Endodermal cell (in vitro differentiated cells): ENCODE measurements at regions not wholly inside any gene's neighbourhood (a gene's known extent, or its start where the extent isn't known, plus 50 kb on each side); places are given as distances from the start of the nearest gene placed in this dataset.

Experiments
- DNase-seq: peaks from one replicate; pipeline ENCODE4 v3.0.0-alpha.2; 2017
- H3K27ac ChIP-seq: 2 replicates; pipeline ENCODE4 v1.5.1; 2013; ENCODE audit warnings: mild to moderate bottlenecking, low read depth, low read length, moderate library complexity
- H3K27me3 ChIP-seq: 2 replicates; pipeline ENCODE4 v1.6.1; 2013; ENCODE audit warnings: mild to moderate bottlenecking, low read length, moderate library complexity; ENCODE audit not compliant: insufficient read depth, control insufficient read depth, poor library complexity, severe bottlenecking
- H3K36me3 ChIP-seq: 2 replicates; pipeline ENCODE4 v1.7.0; 2013; ENCODE audit warnings: mild to moderate bottlenecking, low read length, moderate library complexity; ENCODE audit not compliant: control insufficient read depth, insufficient read depth
- H3K4me1 ChIP-seq: one replicate; pipeline ENCODE4 v1.7.0; 2013; ENCODE audit warnings: low read length; ENCODE audit not compliant: control insufficient read depth, insufficient read depth
- H3K4me3 ChIP-seq: 2 replicates; pipeline ENCODE4 v1.5.1; 2013; ENCODE audit warnings: mild to moderate bottlenecking, low read length, moderate library complexity
- H3K9ac ChIP-seq: 2 replicates; pipeline ENCODE4 v1.6.1; 2013; ENCODE audit warnings: mild to moderate bottlenecking, low read length, moderate library complexity; ENCODE audit not compliant: poor library complexity, severe bottlenecking; ENCODE audit errors: extremely low read depth
- H3K9me3 ChIP-seq: 2 replicates; pipeline ENCODE4 v1.6.1; 2013; ENCODE audit warnings: mild to moderate bottlenecking, low read length, moderate library complexity; ENCODE audit not compliant: control insufficient read depth
- H3K27ac Mint-ChIP-seq: 2 replicates; pipeline ENCODE4 v1.8.0; 2020; ENCODE audit warnings: mixed read lengths
- H3K27me3 Mint-ChIP-seq: 2 replicates; pipeline ENCODE4 v1.8.0; 2021; ENCODE audit warnings: mild to moderate bottlenecking, mixed read lengths; ENCODE audit not compliant: insufficient read depth
- H3K36me3 Mint-ChIP-seq: 2 replicates; pipeline ENCODE4 v1.8.0; 2020; ENCODE audit warnings: low read depth, mixed read lengths
- H3K4me1 Mint-ChIP-seq: 2 replicates; pipeline ENCODE4 v1.8.0; 2020; ENCODE audit warnings: mixed read lengths
- H3K4me3 Mint-ChIP-seq: 2 replicates; pipeline ENCODE4 v1.8.0; 2020; ENCODE audit warnings: mild to moderate bottlenecking, moderate library complexity, mixed read lengths
- H3K9me3 Mint-ChIP-seq: 2 replicates; pipeline ENCODE4 v1.8.0; 2020; ENCODE audit warnings: mild to moderate bottlenecking, mixed read lengths
- WGBS, 2 experiments: methylation state at CpG; one replicate each; pipeline versions ENCODE4 v1.1.5 to v1.1.7; 2013; ENCODE audit warnings: missing lambda C conversion rate in 2 of 2, mixed read lengths in 1 of 2; ENCODE audit not compliant: insufficient coverage in 1 of 2, insufficient read length in 1 of 2; 5-methylcytosine and 5-hydroxymethylcytosine counted together
- TF ChIP-seq, protein P1 (sequence below): fragments of 200-600 bp; sonication (generic); conservative IDR thresholded peaks from 2 replicates; pipeline ENCODE4 v1.5.0; 2021; ENCODE audit warnings: antibody characterized with exemption, mild to moderate bottlenecking

DNA sequence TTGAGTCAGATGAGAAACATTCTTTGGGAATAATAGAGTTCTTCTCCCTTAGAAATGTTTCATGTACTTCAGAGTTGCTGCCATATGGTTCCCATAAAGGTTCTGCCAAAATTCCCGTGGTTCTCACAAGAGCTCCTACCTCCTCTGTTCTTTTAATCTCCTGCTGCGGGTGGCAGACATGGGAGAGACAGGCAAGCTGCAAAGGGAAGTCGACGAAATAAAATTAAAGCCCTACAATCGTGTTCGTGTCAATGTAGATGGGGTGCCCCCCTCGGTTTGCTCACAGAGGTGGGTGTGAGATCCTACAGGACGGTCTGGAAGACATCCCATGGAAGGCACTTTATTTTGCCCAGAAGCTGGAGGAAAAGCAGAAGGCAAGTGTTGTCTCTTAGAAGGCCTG is 276.0 kb downstream of the RWDD3 start:
- WGBS, 2 experiments, result 60 to 83% methylated on average over 1 to 8 of the region's 8 CpGs
- H3K27me3 ChIP-seq, result no peaks in the 10 kb centered on the region
- H3K4me3 ChIP-seq, result no peak overlapping the region
- no peak overlapping the region for H3K27ac Mint-ChIP-seq
- no peaks in the 10 kb centered on the region for H3K36me3 Mint-ChIP-seq
- no peaks in the 10 kb centered on the region for H3K4me1 ChIP-seq
- H3K27me3 Mint-ChIP-seq, result no peaks in the 10 kb centered on the region
- H3K9me3 Mint-ChIP-seq, result no peaks in the 10 kb centered on the region
- TF ChIP-seq, protein P1, sequence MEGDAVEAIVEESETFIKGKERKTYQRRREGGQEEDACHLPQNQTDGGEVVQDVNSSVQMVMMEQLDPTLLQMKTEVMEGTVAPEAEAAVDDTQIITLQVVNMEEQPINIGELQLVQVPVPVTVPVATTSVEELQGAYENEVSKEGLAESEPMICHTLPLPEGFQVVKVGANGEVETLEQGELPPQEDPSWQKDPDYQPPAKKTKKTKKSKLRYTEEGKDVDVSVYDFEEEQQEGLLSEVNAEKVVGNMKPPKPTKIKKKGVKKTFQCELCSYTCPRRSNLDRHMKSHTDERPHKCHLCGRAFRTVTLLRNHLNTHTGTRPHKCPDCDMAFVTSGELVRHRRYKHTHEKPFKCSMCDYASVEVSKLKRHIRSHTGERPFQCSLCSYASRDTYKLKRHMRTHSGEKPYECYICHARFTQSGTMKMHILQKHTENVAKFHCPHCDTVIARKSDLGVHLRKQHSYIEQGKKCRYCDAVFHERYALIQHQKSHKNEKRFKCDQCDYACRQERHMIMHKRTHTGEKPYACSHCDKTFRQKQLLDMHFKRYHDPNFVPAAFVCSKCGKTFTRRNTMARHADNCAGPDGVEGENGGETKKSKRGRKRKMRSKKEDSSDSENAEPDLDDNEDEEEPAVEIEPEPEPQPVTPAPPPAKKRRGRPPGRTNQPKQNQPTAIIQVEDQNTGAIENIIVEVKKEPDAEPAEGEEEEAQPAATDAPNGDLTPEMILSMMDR, result no peak
- peaks cover 16% of the 10 kb centered on the region for H3K4me1 Mint-ChIP-seq
- H3K36me3 ChIP-seq, result no peaks in the 10 kb centered on the region
- DNase-seq, result peak; percentile 59
- H3K4me3 Mint-ChIP-seq, result no peak overlapping the region
- no peaks in the 10 kb centered on the region for H3K9me3 ChIP-seq
- no peak overlapping the region for H3K27ac ChIP-seq
- no peak overlapping the region for H3K9ac ChIP-seq

DNA sequence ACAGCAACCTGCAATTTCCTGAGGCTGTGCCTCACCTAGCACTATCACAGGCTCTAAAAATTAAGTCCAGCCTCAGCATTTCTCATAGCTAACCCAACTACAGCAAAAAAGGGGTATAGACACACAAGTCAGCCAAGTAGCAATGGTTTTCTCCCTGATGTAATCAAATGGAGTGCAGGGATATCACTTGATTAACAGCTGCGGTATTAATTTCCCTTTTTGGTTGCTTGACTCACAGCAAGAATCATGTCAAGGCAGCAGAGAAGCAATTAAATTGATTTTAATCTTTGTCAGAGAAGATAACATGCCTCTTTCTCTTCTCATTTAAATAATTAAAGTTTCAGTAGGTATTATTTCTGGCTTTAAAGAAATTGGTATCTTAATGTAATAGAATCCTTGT is 278.9 kb downstream of the RWDD3 start:
- Mint-ChIP-seq H3K9me3 (no peaks in the 10 kb centered on the region), H3K4me3 (no peak overlapping the region), H3K27ac (no peak overlapping the region), H3K36me3 (no peaks in the 10 kb centered on the region), H3K27me3 (no peaks in the 10 kb centered on the region), H3K4me1 (peaks cover 17% of the 10 kb centered on the region)
- Histone ChIP-seq H3K9ac (no peak overlapping the region), H3K4me3 (no peak overlapping the region), H3K4me1 (no peaks in the 10 kb centered on the region), H3K27ac (no peak overlapping the region), H3K27me3 (no peaks in the 10 kb centered on the region), H3K9me3 (no peaks in the 10 kb centered on the region), H3K36me3 (no peaks in the 10 kb centered on the region)
- 93 to 100% methylated on average over 1 of the region's 1 CpG for WGBS, 2 experiments
- TF ChIP-seq, protein P1, result no peak
- no peak for DNase-seq

DNA sequence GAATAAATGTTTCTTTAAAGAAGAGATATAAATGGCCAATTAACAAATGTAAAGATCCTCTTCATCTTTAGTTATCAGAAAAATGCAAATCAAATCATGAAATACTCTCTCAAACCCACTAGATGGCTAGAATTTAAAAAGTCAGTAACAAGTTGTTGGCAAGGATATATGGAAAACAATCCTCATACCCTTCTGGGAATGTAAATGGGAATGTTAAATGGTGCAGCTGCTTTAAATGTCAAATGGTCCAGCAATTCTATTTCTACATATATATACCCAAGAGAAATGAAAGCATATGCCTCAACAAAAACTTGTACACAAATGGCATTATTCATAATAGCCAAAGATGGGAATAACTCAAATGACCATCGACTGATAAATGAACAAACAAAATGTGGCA is 283.5 kb downstream of the RWDD3 start:
- Histone ChIP-seq H3K4me1 (no peaks in the 10 kb centered on the region), H3K4me3 (no peak overlapping the region), H3K9me3 (peaks cover 10% of the 10 kb centered on the region), H3K27me3 (no peaks in the 10 kb centered on the region), H3K36me3 (no peaks in the 10 kb centered on the region), H3K27ac (no peak overlapping the region), H3K9ac (no peak overlapping the region)
- no peaks in the 10 kb centered on the region for H3K27me3 Mint-ChIP-seq
- no peak overlapping the region for H3K4me3 Mint-ChIP-seq
- H3K9me3 Mint-ChIP-seq, result peaks cover 14% of the 10 kb centered on the region
- peaks cover 8% of the 10 kb centered on the region for H3K4me1 Mint-ChIP-seq
- TF ChIP-seq, protein P1, result no peak
- DNase-seq, result no peak
- no peak overlapping the region for H3K27ac Mint-ChIP-seq
- peaks cover 4% of the 10 kb centered on the region for H3K36me3 Mint-ChIP-seq
- WGBS, 2 experiments, result 95% methylated on average over 1 of the region's 1 CpG; no CpG with 5 or more reads in 1 of the 2 experiments
